ENCODE measurements at regions not wholly inside any gene's neighbourhood (a gene's known extent, or its start where the extent isn't known, plus 50 kb on each side); places are given as distances from the start of the nearest gene placed in this dataset.

- H3K9me3 ChIP-seq (ENCODE audit: low read length), result no peaks in the 10 kb centered on the region
- no peak overlapping the region for H3K9ac ChIP-seq (ENCODE audit: low read length)
- H3K36me3 ChIP-seq (ENCODE audit: insufficient read depth, low read length), result no peaks in the 10 kb centered on the region
- TF ChIP-seq EZH2 (IDR thresholded peaks at IDR 0.05; ENCODE audit: borderline replicate concordance, low read length) (no peak), CTCF (IDR thresholded peaks at IDR 0.05; ENCODE audit: low read length) (no peak)
- H3K4me1 ChIP-seq (ENCODE audit: insufficient read depth, low read length, severe bottlenecking), result no peaks in the 10 kb centered on the region
- no peaks in the 10 kb centered on the region for H3K9me2 ChIP-seq (ENCODE audit: low read depth, low read length)
- H2AFZ ChIP-seq (ENCODE audit: low read length), result no peak overlapping the region
- no peak overlapping the region for H3K4me3 ChIP-seq (ENCODE audit: low read depth, low read length, poor library complexity, severe bottlenecking)
- no peaks in the 10 kb centered on the region for H3K27me3 ChIP-seq (ENCODE audit: insufficient read depth, low read length)
- no peak overlapping the region for H3K4me2 ChIP-seq (ENCODE audit: low read length)
- no peaks in the 10 kb centered on the region for H3F3A ChIP-seq (ENCODE audit: insufficient read depth, low read length)
- H4K20me1 ChIP-seq (ENCODE audit: insufficient read depth, low read length), result no peaks in the 10 kb centered on the region
- no peaks in the 10 kb centered on the region for H3K79me2 ChIP-seq (ENCODE audit: insufficient read depth, low read length)
- no peak overlapping the region for H3K27ac ChIP-seq (ENCODE audit: low read depth, low read length, poor library complexity, severe bottlenecking)
These were observed 361.3 kb upstream of the PTGER4 start for GRCh38 chr5:40318395-40318794.

- H3K4me1 ChIP-seq (ENCODE audit: insufficient read depth, low read length, severe bottlenecking), result no peaks in the 10 kb centered on the region
- H3K79me2 ChIP-seq (ENCODE audit: insufficient read depth, low read length), result no peaks in the 10 kb centered on the region
- H2AFZ ChIP-seq (ENCODE audit: low read length), result no peak overlapping the region
- H4K20me1 ChIP-seq (ENCODE audit: insufficient read depth, low read length), result no peaks in the 10 kb centered on the region
- no peak overlapping the region for H3K4me3 ChIP-seq (ENCODE audit: low read depth, low read length, poor library complexity, severe bottlenecking)
- no peaks in the 10 kb centered on the region for H3K9me3 ChIP-seq (ENCODE audit: low read length)
- no peak overlapping the region for H3K9ac ChIP-seq (ENCODE audit: low read length)
- no peaks in the 10 kb centered on the region for H3K9me2 ChIP-seq (ENCODE audit: low read depth, low read length)
- no peak overlapping the region for H3K27ac ChIP-seq (ENCODE audit: low read depth, low read length, poor library complexity, severe bottlenecking)
- no peaks in the 10 kb centered on the region for H3K36me3 ChIP-seq (ENCODE audit: insufficient read depth, low read length)
- TF ChIP-seq EZH2 (IDR thresholded peaks at IDR 0.05; ENCODE audit: borderline replicate concordance, low read length) (no peak), CTCF (IDR thresholded peaks at IDR 0.05; ENCODE audit: low read length) (no peak)
- H3F3A ChIP-seq (ENCODE audit: insufficient read depth, low read length), result no peaks in the 10 kb centered on the region
- H3K27me3 ChIP-seq (ENCODE audit: insufficient read depth, low read length), result no peaks in the 10 kb centered on the region
- H3K4me2 ChIP-seq (ENCODE audit: low read length), result no peak overlapping the region
These were observed 362.7 kb upstream of the PTGER4 start for GRCh38 chr5:40317023-40317422.

- Histone ChIP-seq H3K79me2 (ENCODE audit: insufficient read depth, low read length) (no peaks in the 10 kb centered on the region), H3K27ac (ENCODE audit: low read depth, low read length, poor library complexity, severe bottlenecking) (no peak overlapping the region), H3K4me1 (ENCODE audit: insufficient read depth, low read length, severe bottlenecking) (no peaks in the 10 kb centered on the region), H3K9me2 (ENCODE audit: low read depth, low read length) (no peaks in the 10 kb centered on the region), H3K4me3 (ENCODE audit: low read depth, low read length, poor library complexity, severe bottlenecking) (no peak overlapping the region), H3K36me3 (ENCODE audit: insufficient read depth, low read length) (no peaks in the 10 kb centered on the region), H3K4me2 (ENCODE audit: low read length) (no peak overlapping the region), H3K9me3 (ENCODE audit: low read length) (no peaks in the 10 kb centered on the region), H3F3A (ENCODE audit: insufficient read depth, low read length) (no peaks in the 10 kb centered on the region), H3K9ac (ENCODE audit: low read length) (no peak overlapping the region), H3K27me3 (ENCODE audit: insufficient read depth, low read length) (no peaks in the 10 kb centered on the region), H2AFZ (ENCODE audit: low read length) (no peak overlapping the region), H4K20me1 (ENCODE audit: insufficient read depth, low read length) (no peaks in the 10 kb centered on the region)
- TF ChIP-seq CTCF (IDR thresholded peaks at IDR 0.05; ENCODE audit: low read length) (no peak), EZH2 (IDR thresholded peaks at IDR 0.05; ENCODE audit: borderline replicate concordance, low read length) (no peak)
These were observed 364.6 kb upstream of the PTGER4 start for GRCh38 chr5:40315126-40315525.
